ENCODE measurements at regions not wholly inside any gene's neighbourhood (a gene's known extent, or its start where the extent isn't known, plus 50 kb on each side); places are given as distances from the start of the nearest gene placed in this dataset.
"Not testable (repeated sequence)": the region's sequence is repeated elsewhere in the genome, so short reads cannot be mapped to it uniquely, and the experiment has no call there.

GRCh38 chr21:32082466-32082865 is 196.4 kb downstream of the MIS18A start:
- DNase-seq, result no peak
- Histone ChIP-seq H3K9me3 (no peaks in the 10 kb centered on the region), H3K4me1 (no peaks in the 10 kb centered on the region), H3K27ac (no peak overlapping the region), H3K4me3 (replicated peaks in 1 of 3) (no peak overlapping the region), H3K36me3 (no peaks in the 10 kb centered on the region), H3K27me3 (no peaks in the 10 kb centered on the region)
- WGBS, 2 donors, result 72 to 73% methylated on average over 5 of the region's 5 CpGs
- intact Hi-C loops (cut with DNase I), result no loop called here
- no peak for TF ChIP-seq POLR2A (IDR thresholded peaks at IDR 0.05)
- TF ChIP-seq, protein P1, sequence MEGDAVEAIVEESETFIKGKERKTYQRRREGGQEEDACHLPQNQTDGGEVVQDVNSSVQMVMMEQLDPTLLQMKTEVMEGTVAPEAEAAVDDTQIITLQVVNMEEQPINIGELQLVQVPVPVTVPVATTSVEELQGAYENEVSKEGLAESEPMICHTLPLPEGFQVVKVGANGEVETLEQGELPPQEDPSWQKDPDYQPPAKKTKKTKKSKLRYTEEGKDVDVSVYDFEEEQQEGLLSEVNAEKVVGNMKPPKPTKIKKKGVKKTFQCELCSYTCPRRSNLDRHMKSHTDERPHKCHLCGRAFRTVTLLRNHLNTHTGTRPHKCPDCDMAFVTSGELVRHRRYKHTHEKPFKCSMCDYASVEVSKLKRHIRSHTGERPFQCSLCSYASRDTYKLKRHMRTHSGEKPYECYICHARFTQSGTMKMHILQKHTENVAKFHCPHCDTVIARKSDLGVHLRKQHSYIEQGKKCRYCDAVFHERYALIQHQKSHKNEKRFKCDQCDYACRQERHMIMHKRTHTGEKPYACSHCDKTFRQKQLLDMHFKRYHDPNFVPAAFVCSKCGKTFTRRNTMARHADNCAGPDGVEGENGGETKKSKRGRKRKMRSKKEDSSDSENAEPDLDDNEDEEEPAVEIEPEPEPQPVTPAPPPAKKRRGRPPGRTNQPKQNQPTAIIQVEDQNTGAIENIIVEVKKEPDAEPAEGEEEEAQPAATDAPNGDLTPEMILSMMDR (IDR thresholded peaks at IDR 0.05), result no peak

GRCh38 chr21:32073593-32073992 is 200.8 kb downstream of the HUNK start:
- Histone ChIP-seq H3K9me3 (no peaks in the 10 kb centered on the region), H3K4me1 (no peaks in the 10 kb centered on the region), H3K36me3 (no peaks in the 10 kb centered on the region), H3K4me3 (replicated peaks in 1 of 3) (no peak overlapping the region), H3K27me3 (no peaks in the 10 kb centered on the region), H3K27ac (no peak overlapping the region)
- DNase-seq, result no peak
- TF ChIP-seq POLR2A (IDR thresholded peaks at IDR 0.05), result no peak
- TF ChIP-seq, protein P1 (IDR thresholded peaks at IDR 0.05), result no peak
- WGBS, 2 donors, result 80 to 88% methylated on average over 6 of the region's 6 CpGs
- intact Hi-C loops (cut with DNase I), result no loop called here

DNA sequence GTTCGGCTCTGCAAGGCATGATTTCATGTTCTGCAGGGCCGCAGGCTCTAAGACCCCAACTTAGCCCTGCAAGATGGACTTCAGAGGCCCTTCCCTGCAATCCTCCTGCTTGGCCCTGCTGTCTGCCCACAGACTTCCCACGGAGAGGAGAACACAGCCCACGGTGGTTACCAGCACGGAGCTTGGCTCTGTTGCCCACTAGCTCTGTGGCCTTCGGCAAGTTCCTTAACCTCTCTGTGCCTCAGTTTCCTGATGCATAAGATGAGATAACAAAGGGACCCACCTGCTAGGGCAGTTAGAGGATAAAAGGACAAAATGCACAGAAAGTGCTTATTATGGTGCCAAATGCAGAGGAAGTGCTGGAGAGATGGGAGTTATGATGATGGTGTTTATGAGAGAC is 200.4 kb downstream of the HUNK start:
- Histone ChIP-seq H3K27me3 (no peaks in the 10 kb centered on the region), H3K36me3 (no peaks in the 10 kb centered on the region), H3K9me3 (no peaks in the 10 kb centered on the region), H3K27ac (no peak overlapping the region), H3K4me3 (replicated peaks in 1 of 3) (no peak overlapping the region), H3K4me1 (no peaks in the 10 kb centered on the region)
- DNase-seq, result no peak
- 94 to 96% methylated on average over 6 of the region's 6 CpGs for WGBS, 2 donors
- intact Hi-C loops (cut with DNase I), result no loop called here
- TF ChIP-seq, protein P1 (IDR thresholded peaks at IDR 0.05), result no peak
- no peak for TF ChIP-seq POLR2A (IDR thresholded peaks at IDR 0.05)

GRCh38 chr21:32071620-32072019 is 198.8 kb downstream of the HUNK start:
- H3K4me3 ChIP-seq (replicated peaks in 1 of 3); H3K27me3 ChIP-seq; H3K27ac ChIP-seq; H3K4me1 ChIP-seq; H3K36me3 ChIP-seq; intact Hi-C loops (cut with DNase I); DNase-seq; H3K9me3 ChIP-seq: not testable (repeated sequence)
- 63 to 79% methylated on average over 2 of the region's 2 CpGs for WGBS, 2 donors

- TF ChIP-seq, protein P1 (IDR thresholded peaks at IDR 0.05), result no peak
- Histone ChIP-seq H3K9me3 (no peaks in the 10 kb centered on the region), H3K36me3 (no peaks in the 10 kb centered on the region), H3K27me3 (no peaks in the 10 kb centered on the region), H3K4me3 (replicated peaks in 1 of 3) (no peak overlapping the region), H3K27ac (no peak overlapping the region), H3K4me1 (no peaks in the 10 kb centered on the region)
- no peak for DNase-seq
- intact Hi-C loops (cut with DNase I), result no loop called here
- 88 to 93% methylated on average over 10 of the region's 10 CpGs for WGBS, 2 donors
Observed at GRCh38 chr21:32070676-32071330, 198.0 kb downstream of the HUNK start.

DNA sequence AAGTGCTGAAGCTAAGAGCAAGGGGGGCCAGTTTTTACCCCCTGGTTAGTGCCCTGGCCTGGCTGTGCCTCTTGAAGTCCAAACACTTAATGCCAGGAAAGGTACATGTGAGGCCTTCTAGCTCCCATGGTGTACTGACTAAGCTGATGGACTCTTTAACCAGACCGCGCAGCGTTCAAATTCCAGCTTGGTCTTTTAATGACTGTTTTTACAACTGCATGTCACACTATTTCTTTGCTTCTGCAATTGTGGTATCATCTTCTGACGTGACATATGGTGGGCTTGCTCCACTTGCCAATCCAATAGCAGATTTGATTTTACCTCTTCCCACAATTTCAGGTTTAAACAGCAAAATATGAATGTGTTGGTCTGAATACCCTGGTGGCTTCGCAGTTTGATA is 197.3 kb downstream of the HUNK start:
- no peak for DNase-seq
- intact Hi-C loops (cut with DNase I), result no loop called here

More for the DNA sequence above, 197.3 kb downstream of the HUNK start:
- Histone ChIP-seq H3K36me3 (no peaks in the 10 kb centered on the region), H3K4me3 (replicated peaks in 1 of 3) (no peak overlapping the region), H3K27ac (no peak overlapping the region), H3K4me1 (no peaks in the 10 kb centered on the region), H3K9me3 (no peaks in the 10 kb centered on the region), H3K27me3 (no peaks in the 10 kb centered on the region)
- TF ChIP-seq POLR2A (IDR thresholded peaks at IDR 0.05), result no peak
- TF ChIP-seq, protein P1 (IDR thresholded peaks at IDR 0.05), result no peak
- WGBS, 2 donors, result 73 to 91% methylated on average over 5 of the region's 5 CpGs
